ENCODE measurements at regions not wholly inside any gene's neighbourhood (a gene's known extent, or its start where the extent isn't known, plus 50 kb on each side); places are given as distances from the start of the nearest gene placed in this dataset.

- TF ChIP-seq CTCF (IDR thresholded peaks at IDR 0.05) = no peak
- no peak for TF ChIP-seq POLR2A (IDR thresholded peaks at IDR 0.05)
Measured at GRCh38 chr12:131591136-131591535, 119.8 kb upstream of the SFSWAP start.
